GM23338 (cell line): ENCODE measurements at regions not wholly inside any gene's neighbourhood (a gene's known extent, or its start where the extent isn't known, plus 50 kb on each side); places are given as distances from the start of the nearest gene placed in this dataset.

Experiments
- CREB1 ChIP-seq: fragments of 250-450 bp; sonication (Bioruptor Pico); IDR thresholded peaks from 2 replicates; pipeline ENCODE4 v1.5.0; 2020; ENCODE audit warnings: low read depth, mild to moderate bottlenecking, moderate library complexity
- ETS1 ChIP-seq: IDR thresholded peaks from 2 replicates; pipeline ENCODE4 v1.6.1; 2016; ENCODE audit warnings: antibody characterized with exemption
- EZH2 ChIP-seq: fragments of 200-600 bp; sonication (generic); IDR thresholded peaks from one replicate; pipeline ENCODE4 v1.8.0; 2017; ENCODE audit warnings: antibody characterized with exemption, mild to moderate bottlenecking, low read depth; ENCODE audit not compliant: unreplicated experiment
- EZH2phosphoT487 ChIP-seq: fragments of 200-600 bp; sonication (generic); IDR thresholded peaks from one replicate; pipeline ENCODE4 v1.8.1; 2018; ENCODE audit warnings: antibody characterized with exemption; ENCODE audit not compliant: unreplicated experiment
- JUNB ChIP-seq: IDR thresholded peaks from one replicate; pipeline ENCODE4 v1.6.1; 2016; ENCODE audit warnings: antibody characterized with exemption; ENCODE audit not compliant: unreplicated experiment
- NANOG ChIP-seq: IDR thresholded peaks from 2 replicates; pipeline ENCODE4 v1.6.1; 2016; ENCODE audit warnings: antibody characterized with exemption, borderline replicate concordance
- POLR2AphosphoS5 ChIP-seq: IDR thresholded peaks from 2 replicates; pipeline ENCODE4 v1.6.1; 2016; ENCODE audit warnings: antibody characterized with exemption, low read depth
- REST ChIP-seq: IDR thresholded peaks from one replicate; pipeline ENCODE4 v1.6.1; 2018; ENCODE audit warnings: antibody characterized with exemption; ENCODE audit not compliant: unreplicated experiment
- STAT1 ChIP-seq: IDR thresholded peaks from one replicate; pipeline ENCODE4 v1.6.1; 2016; ENCODE audit warnings: antibody characterized with exemption; ENCODE audit not compliant: unreplicated experiment
- ZNF114 ChIP-seq: fragments of 250-450 bp; sonication (Bioruptor Pico); IDR thresholded peaks from 2 replicates; pipeline ENCODE4 v1.5.0; 2020; ENCODE audit warnings: mild to moderate bottlenecking, moderate library complexity
- ZNF331 ChIP-seq: fragments of 250-450 bp; sonication (Bioruptor Pico); IDR thresholded peaks from 2 replicates; pipeline ENCODE4 v1.5.0; 2020; ENCODE audit warnings: low read depth, mild to moderate bottlenecking, moderate library complexity
- ZNF462 ChIP-seq: fragments of 250-450 bp; sonication (Bioruptor Pico); IDR thresholded peaks from 2 replicates; pipeline ENCODE4 v1.5.0; 2020; ENCODE audit warnings: mild to moderate bottlenecking, moderate library complexity
- TF ChIP-seq, protein P1 (sequence below), 2 experiments: fragments of 200-600 bp in 1 of 2; sonication (generic) in 1 of 2; conservative IDR thresholded peaks; 2 replicates each; pipeline versions ENCODE4 v1.5.1 to v1.6.1; 2016 to 2017; ENCODE audit warnings: antibody characterized with exemption in 2 of 2, low read depth in 2 of 2, mild to moderate bottlenecking in 2 of 2, moderate library complexity in 1 of 2

DNA sequence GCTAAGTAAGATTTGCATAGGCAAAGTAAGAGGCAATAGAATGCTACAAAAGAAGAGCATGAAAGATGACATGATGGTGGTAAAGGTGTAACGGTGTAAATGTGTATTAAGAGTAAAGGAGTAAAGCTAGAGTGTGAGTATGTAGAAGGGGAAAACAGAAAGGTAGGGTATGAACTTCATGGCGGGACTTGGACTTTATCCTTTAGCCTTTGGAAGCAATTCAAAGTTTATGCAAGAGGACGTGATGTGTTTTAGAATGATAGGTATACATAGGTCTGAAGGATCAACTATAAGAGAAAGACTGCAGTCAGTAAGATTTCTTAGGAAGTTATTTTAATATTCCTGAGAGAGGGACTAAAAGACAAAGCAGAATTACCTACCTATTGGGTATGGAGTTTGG lies 358.0 kb upstream of the FAT3 start:
- TF ChIP-seq, protein P1, sequence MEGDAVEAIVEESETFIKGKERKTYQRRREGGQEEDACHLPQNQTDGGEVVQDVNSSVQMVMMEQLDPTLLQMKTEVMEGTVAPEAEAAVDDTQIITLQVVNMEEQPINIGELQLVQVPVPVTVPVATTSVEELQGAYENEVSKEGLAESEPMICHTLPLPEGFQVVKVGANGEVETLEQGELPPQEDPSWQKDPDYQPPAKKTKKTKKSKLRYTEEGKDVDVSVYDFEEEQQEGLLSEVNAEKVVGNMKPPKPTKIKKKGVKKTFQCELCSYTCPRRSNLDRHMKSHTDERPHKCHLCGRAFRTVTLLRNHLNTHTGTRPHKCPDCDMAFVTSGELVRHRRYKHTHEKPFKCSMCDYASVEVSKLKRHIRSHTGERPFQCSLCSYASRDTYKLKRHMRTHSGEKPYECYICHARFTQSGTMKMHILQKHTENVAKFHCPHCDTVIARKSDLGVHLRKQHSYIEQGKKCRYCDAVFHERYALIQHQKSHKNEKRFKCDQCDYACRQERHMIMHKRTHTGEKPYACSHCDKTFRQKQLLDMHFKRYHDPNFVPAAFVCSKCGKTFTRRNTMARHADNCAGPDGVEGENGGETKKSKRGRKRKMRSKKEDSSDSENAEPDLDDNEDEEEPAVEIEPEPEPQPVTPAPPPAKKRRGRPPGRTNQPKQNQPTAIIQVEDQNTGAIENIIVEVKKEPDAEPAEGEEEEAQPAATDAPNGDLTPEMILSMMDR (conservative IDR thresholded peaks at IDR 0.05; ENCODE audit: low read depth in 2 of 2): no peak
- TF ChIP-seq EZH2 (no peak), STAT1 (no peak), POLR2AphosphoS5 (no peak), EZH2phosphoT487 (no peak), REST (no peak), CREB1 (CRISPR knock-in tag) (no peak), ZNF114 (CRISPR knock-in tag) (no peak), ETS1 (no peak), JUNB (no peak), NANOG (no peak), ZNF331 (CRISPR knock-in tag) (no peak), ZNF462 (CRISPR knock-in tag) (no peak)
